ENCODE measurements at regions not wholly inside any gene's neighbourhood (a gene's known extent, or its start where the extent isn't known, plus 50 kb on each side); places are given as distances from the start of the nearest gene placed in this dataset.

- TF ChIP-seq CTCF (IDR thresholded peaks at IDR 0.05): no peak
- no peak for TF ChIP-seq POLR2A (IDR thresholded peaks at IDR 0.05)
Observed at GRCh38 chr10:106410331-106410730, 754.2 kb downstream of the SORCS1 start.

All from uterus (tissue), 2 donors.